ENCODE measurements at regions not wholly inside any gene's neighbourhood (a gene's known extent, or its start where the extent isn't known, plus 50 kb on each side); places are given as distances from the start of the nearest gene placed in this dataset.

DNA sequence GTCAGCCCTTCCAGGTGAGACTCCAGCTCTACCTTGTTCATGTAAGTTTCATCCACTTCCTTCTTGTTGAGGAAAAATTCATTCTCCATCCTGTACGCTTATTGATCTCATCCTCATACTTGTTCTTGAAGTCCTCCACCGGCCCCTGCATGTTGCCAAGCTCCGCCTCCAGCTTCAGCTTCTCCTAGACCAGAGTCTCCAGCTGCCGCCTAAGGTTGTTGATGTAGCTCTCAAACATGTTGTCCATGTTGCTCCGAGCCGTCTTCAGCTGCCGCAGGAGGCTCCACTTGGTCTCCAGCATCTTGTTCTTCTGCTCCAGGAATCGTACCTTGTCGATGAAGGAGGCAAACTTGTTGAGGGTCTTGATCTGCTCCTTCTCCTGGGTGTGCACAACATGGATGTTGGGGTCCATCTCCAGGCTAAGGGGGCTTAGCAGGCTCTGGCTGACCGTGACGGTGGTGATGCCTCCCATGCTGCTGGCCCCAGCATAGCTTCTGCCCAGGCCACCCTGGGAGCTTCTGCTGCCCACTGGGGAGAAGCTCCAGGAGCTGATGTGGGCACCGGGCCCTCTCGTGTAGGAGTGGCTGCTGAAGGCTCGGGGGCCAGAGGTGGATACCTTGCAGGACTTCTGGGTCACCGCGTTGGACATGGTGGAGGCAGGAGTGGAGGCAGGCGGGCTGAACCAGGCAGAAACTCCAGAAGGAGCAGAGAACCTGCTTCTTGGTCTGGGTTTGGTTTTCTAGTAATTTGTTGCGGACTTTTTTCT lies 422.6 kb upstream of the ARPP21 start:
- H2AFZ ChIP-seq (ENCODE audit: low read depth, low read length), result no peak overlapping the region
- H3K27ac ChIP-seq (ENCODE audit: low read length), result no peak overlapping the region
- no peaks in the 10 kb centered on the region for H3K79me2 ChIP-seq (ENCODE audit: low read length)
- peaks cover 3% of the 10 kb centered on the region; the same call in 1 of the 2 replicates for H3K4me1 ChIP-seq (ENCODE audit: low read length)
- no peaks in the 10 kb centered on the region for H3K9me3 ChIP-seq (ENCODE audit: insufficient read depth, low read length)
- H3K27me3 ChIP-seq (ENCODE audit: low read depth, low read length), result no peaks in the 10 kb centered on the region
- H3K36me3 ChIP-seq (replicated peaks; ENCODE audit: low read depth, low read length), result no peaks in the 10 kb centered on the region
- TF ChIP-seq, protein P1, sequence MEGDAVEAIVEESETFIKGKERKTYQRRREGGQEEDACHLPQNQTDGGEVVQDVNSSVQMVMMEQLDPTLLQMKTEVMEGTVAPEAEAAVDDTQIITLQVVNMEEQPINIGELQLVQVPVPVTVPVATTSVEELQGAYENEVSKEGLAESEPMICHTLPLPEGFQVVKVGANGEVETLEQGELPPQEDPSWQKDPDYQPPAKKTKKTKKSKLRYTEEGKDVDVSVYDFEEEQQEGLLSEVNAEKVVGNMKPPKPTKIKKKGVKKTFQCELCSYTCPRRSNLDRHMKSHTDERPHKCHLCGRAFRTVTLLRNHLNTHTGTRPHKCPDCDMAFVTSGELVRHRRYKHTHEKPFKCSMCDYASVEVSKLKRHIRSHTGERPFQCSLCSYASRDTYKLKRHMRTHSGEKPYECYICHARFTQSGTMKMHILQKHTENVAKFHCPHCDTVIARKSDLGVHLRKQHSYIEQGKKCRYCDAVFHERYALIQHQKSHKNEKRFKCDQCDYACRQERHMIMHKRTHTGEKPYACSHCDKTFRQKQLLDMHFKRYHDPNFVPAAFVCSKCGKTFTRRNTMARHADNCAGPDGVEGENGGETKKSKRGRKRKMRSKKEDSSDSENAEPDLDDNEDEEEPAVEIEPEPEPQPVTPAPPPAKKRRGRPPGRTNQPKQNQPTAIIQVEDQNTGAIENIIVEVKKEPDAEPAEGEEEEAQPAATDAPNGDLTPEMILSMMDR (IDR thresholded peaks at IDR 0.05; ENCODE audit: low read depth, low read length), result no peak
- no peak for TF ChIP-seq EZH2phosphoT487 (IDR thresholded peaks at IDR 0.05; ENCODE audit: low read depth)
- no peak overlapping the region for H3K4me3 ChIP-seq (ENCODE audit: low read length)
- H3K4me2 ChIP-seq (ENCODE audit: low read length), result no peak overlapping the region
- no peak overlapping the region for H3K9ac ChIP-seq (ENCODE audit: low read length)
- no peaks in the 10 kb centered on the region for H4K20me1 ChIP-seq (ENCODE audit: insufficient read depth, low read length)

DNA sequence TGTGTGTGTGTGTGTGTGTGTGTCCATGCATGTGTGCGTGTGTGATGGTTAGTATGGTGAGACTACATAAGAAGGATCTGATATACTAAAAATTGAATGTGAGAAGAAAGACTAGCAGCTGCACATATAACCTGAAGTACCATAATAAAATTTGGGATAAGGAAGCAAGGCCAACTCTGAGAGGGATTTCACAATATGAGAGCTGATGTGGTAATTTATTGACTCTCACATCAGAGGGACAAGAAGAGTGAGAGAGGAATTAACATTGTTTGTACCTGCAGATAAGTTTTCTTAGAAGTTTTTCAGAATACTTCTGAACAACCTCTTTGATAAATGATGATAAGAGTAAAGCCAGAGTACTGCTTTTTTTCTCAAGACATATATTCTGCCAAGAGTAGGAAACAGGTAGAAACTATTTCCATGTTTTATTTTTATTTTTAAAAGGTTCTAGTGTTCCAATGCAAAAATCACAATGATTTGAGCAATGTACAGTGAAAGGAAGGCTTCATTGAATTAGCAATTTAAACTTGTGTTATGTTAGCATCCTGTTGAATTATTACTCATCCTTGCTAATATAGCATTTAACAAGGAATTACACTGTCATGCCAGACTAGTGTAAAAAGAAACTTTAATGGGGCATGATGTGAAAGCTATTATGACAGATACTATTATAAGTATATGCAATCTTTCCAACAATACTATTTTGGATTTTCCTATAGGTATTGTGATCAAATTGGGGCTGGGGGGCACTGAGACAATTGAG lies 415.5 kb upstream of the ARPP21 start:
- no peaks in the 10 kb centered on the region for H3K9me3 ChIP-seq (ENCODE audit: insufficient read depth, low read length)
- no peak overlapping the region for H3K4me3 ChIP-seq (ENCODE audit: low read length)
- H2AFZ ChIP-seq (ENCODE audit: low read depth, low read length), result no peak overlapping the region
- H3K4me1 ChIP-seq (ENCODE audit: low read length), result no peaks in the 10 kb centered on the region
- H3K79me2 ChIP-seq (ENCODE audit: low read length), result no peaks in the 10 kb centered on the region
- H3K9ac ChIP-seq (ENCODE audit: low read length), result no peak overlapping the region
- no peak overlapping the region for H3K4me2 ChIP-seq (ENCODE audit: low read length)
- no peaks in the 10 kb centered on the region for H3K36me3 ChIP-seq (replicated peaks; ENCODE audit: low read depth, low read length)
- no peaks in the 10 kb centered on the region for H4K20me1 ChIP-seq (ENCODE audit: insufficient read depth, low read length)
- H3K27me3 ChIP-seq (ENCODE audit: low read depth, low read length), result no peaks in the 10 kb centered on the region
- no peak overlapping the region for H3K27ac ChIP-seq (ENCODE audit: low read length)
- no peak for TF ChIP-seq EZH2phosphoT487 (IDR thresholded peaks at IDR 0.05; ENCODE audit: low read depth)
- TF ChIP-seq, protein P1 (IDR thresholded peaks at IDR 0.05; ENCODE audit: low read depth, low read length), result no peak

DNA sequence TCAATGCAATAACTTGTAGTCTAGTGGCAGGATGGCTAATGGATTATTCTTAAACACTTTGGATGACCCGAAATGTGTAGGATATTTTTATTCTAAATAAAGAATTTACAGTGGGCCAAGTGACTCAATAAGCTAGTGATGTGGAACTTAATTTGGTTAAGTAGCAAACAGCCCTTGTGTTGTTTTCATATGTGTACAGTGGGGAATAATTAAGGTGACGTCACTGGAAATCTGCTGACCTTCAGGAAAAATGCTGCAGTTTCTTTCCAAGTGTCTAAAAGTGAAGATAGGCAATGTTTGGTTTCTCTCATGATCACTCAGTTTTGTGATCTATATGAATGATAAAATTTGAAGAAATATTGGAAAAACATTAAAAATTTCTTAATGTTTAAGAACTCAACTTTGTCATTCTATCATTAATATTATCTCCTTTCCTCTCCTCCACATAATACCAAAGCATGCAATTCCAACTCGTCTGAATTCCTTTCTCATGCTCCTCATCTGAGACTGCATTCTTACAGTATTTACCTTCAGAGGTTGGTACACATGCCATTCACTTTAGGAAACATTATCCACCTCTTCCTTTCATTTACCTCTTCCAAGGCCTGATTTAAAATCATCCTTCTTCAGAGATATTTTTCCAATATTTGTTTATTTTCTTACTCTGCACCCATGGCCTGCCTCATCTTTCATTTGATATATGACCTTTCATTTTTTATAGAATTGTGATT lies 414.6 kb upstream of the ARPP21 start:
- Histone ChIP-seq H3K4me2 (ENCODE audit: low read length) (no peak overlapping the region), H2AFZ (ENCODE audit: low read depth, low read length) (no peak overlapping the region), H3K36me3 (replicated peaks; ENCODE audit: low read depth, low read length) (no peaks in the 10 kb centered on the region), H3K27ac (ENCODE audit: low read length) (no peak overlapping the region), H3K9me3 (ENCODE audit: insufficient read depth, low read length) (no peaks in the 10 kb centered on the region), H3K4me3 (ENCODE audit: low read length) (no peak overlapping the region), H3K4me1 (ENCODE audit: low read length) (no peaks in the 10 kb centered on the region), H4K20me1 (ENCODE audit: insufficient read depth, low read length) (no peaks in the 10 kb centered on the region), H3K9ac (ENCODE audit: low read length) (no peak overlapping the region), H3K79me2 (ENCODE audit: low read length) (no peaks in the 10 kb centered on the region), H3K27me3 (ENCODE audit: low read depth, low read length) (no peaks in the 10 kb centered on the region)
- no peak for TF ChIP-seq EZH2phosphoT487 (IDR thresholded peaks at IDR 0.05; ENCODE audit: low read depth)
- TF ChIP-seq, protein P1 (IDR thresholded peaks at IDR 0.05; ENCODE audit: low read depth, low read length), result no peak

DNA sequence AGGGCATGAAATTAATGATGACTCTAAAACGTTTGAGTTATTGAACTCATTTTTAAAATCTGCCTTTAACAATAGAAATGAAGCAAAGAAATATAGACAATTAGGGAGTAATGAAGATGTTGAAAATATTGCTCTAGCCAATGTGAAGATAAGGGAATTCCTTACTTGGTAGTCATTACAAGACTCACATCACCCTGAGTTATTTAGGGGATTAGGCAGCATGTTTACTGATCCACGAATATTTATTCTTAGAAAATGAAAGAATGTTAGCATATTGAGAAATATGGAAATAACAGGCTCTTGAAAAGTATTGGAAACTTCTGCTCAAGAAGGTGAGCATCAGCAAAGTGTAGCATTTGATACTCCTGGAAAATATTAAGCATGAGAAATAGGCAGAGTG lies 398.1 kb upstream of the ARPP21 start:
- no peak overlapping the region for H3K9ac ChIP-seq (ENCODE audit: low read length)

More for the DNA sequence above, 398.1 kb upstream of the ARPP21 start:
- Histone ChIP-seq H3K4me2 (ENCODE audit: low read length) (no peak overlapping the region), H3K4me3 (ENCODE audit: low read length) (no peak overlapping the region), H2AFZ (ENCODE audit: low read depth, low read length) (no peak overlapping the region), H3K4me1 (ENCODE audit: low read length) (peaks cover 7% of the 10 kb centered on the region), H4K20me1 (ENCODE audit: insufficient read depth, low read length) (no peaks in the 10 kb centered on the region), H3K36me3 (replicated peaks; ENCODE audit: low read depth, low read length) (no peaks in the 10 kb centered on the region), H3K27ac (ENCODE audit: low read length) (no peak overlapping the region), H3K9me3 (ENCODE audit: insufficient read depth, low read length) (no peaks in the 10 kb centered on the region), H3K27me3 (ENCODE audit: low read depth, low read length) (no peaks in the 10 kb centered on the region), H3K79me2 (ENCODE audit: low read length) (no peaks in the 10 kb centered on the region)
- TF ChIP-seq EZH2phosphoT487 (IDR thresholded peaks at IDR 0.05; ENCODE audit: low read depth), result no peak
- TF ChIP-seq, protein P1 (IDR thresholded peaks at IDR 0.05; ENCODE audit: low read depth, low read length), result no peak
